Psoas muscle (tissue), 7 donors: ENCODE measurements at regions not wholly inside any gene's neighbourhood (a gene's known extent, or its start where the extent isn't known, plus 50 kb on each side); places are given as distances from the start of the nearest gene placed in this dataset.

ENCODE experiments used
- ATAC-seq, 4 donors: fragments of 200-7000 bp; cut with Tn5 transposase; one replicate each; pipeline ENCODE4 v1.9.1; 2020; ENCODE audit warnings: moderate library complexity in 3 of 4, mild to moderate bottlenecking in 2 of 4
- DNase-seq, 2 donors: peaks; one replicate each; pipeline ENCODE4 v3.0.0-alpha.2; 2020
- H3K27ac ChIP-seq: fragments of 200-600 bp; one replicate; pipeline ENCODE4 v1.8.0; 2022
- H3K27me3 ChIP-seq, 3 donors: fragments of 200-600 bp in 1 of 3; one replicate each; pipeline versions ENCODE4 v1.6.1 to v1.8.0; 2013 to 2022; ENCODE audit warnings: low read length in 2 of 3, mild to moderate bottlenecking in 2 of 3, moderate library complexity in 1 of 3; ENCODE audit not compliant: insufficient read depth in 3 of 3
- H3K36me3 ChIP-seq, 2 donors: fragments of 200-600 bp in 1 of 2; one replicate each; pipeline versions ENCODE4 v1.6.1 to v1.8.0; 2013 to 2022; ENCODE audit warnings: low read depth in 1 of 2, mild to moderate bottlenecking in 1 of 2, moderate library complexity in 1 of 2; ENCODE audit not compliant: insufficient read depth in 1 of 2
- H3K4me1 ChIP-seq: fragments of 200-600 bp; one replicate; pipeline ENCODE4 v1.8.0; 2022
- H3K4me3 ChIP-seq: fragments of 200-600 bp; one replicate; pipeline ENCODE4 v1.8.0; 2022; ENCODE audit warnings: mild to moderate bottlenecking
- H3K9me3 ChIP-seq: fragments of 200-600 bp; one replicate; pipeline ENCODE4 v1.8.0; 2022
- WGBS, 3 donors: extraction: QIAGEN DNeasy Blood & Tissue Kit; methylation state at CpG; one replicate each; pipeline versions ENCODE4 v1.1.6 to v1.1.7; 2013; 5-methylcytosine and 5-hydroxymethylcytosine counted together
- intact Hi-C, 2 donors: fragments of 100-400 bp; cut with DNase I; formaldehyde crosslinking; loops; one replicate each; pipeline versions ENCODE4 v1.11.0 to v1.14.2; 2022
- TF ChIP-seq, protein P1 (sequence below): fragments of 200-600 bp; IDR thresholded peaks from one replicate; pipeline ENCODE4 v1.8.0; 2022; ENCODE audit warnings: antibody characterized with exemption
- donor health status: healthy with polysubstance abuse.
- donor health status: DM: no; HTN: no; CAD: no; lungs with moderate emphysema.
- donor health status: Bipolar disorder and iron deficiency.
- donor health status: healthy.
- donor health status: DM: yes; HTN: yes; CAD: no.
- donor health status: DM: no; HTN: no; CAD: no.
- donor health status: DM: yes; HTN: yes; CAD: no.

GRCh38 chr7:69435711-69436110 lies 162.6 kb upstream of the AUTS2 start:
- DNase-seq (no peak), ATAC-seq (no peak)
- no peaks in the 10 kb centered on the region for H3K4me1 ChIP-seq
- no peaks in the 10 kb centered on the region for H3K27me3 ChIP-seq
- TF ChIP-seq, protein P1, sequence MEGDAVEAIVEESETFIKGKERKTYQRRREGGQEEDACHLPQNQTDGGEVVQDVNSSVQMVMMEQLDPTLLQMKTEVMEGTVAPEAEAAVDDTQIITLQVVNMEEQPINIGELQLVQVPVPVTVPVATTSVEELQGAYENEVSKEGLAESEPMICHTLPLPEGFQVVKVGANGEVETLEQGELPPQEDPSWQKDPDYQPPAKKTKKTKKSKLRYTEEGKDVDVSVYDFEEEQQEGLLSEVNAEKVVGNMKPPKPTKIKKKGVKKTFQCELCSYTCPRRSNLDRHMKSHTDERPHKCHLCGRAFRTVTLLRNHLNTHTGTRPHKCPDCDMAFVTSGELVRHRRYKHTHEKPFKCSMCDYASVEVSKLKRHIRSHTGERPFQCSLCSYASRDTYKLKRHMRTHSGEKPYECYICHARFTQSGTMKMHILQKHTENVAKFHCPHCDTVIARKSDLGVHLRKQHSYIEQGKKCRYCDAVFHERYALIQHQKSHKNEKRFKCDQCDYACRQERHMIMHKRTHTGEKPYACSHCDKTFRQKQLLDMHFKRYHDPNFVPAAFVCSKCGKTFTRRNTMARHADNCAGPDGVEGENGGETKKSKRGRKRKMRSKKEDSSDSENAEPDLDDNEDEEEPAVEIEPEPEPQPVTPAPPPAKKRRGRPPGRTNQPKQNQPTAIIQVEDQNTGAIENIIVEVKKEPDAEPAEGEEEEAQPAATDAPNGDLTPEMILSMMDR: no peak
- 94 to 97% (median 95%) methylated on average over 5 of the region's 5 CpGs for WGBS, 3 donors
- H3K9me3 ChIP-seq: no peaks in the 10 kb centered on the region
- H3K36me3 ChIP-seq: no peaks in the 10 kb centered on the region
- no peak overlapping the region for H3K27ac ChIP-seq
- intact Hi-C loops: no loop called here
- H3K4me3 ChIP-seq: no peak overlapping the region

DNA sequence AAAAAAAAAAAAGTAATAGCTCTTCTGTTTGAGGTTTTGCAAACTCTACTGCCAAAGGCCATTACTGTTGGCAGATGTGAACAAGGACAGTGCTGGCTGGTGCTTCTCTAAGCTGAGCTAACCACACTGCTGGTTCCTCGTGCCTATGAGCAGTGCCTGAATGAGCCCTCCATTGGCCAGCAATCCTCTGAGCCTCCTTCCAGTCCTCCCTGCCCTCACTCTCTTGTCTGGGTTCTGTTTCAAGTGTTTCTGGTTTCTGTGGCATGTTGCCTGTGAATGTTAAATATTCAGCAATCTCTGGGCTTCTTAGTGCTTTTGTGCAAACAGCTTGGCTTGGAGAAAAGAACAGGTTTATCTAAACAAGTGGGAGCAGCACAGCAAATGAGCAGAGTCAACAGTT lies 161.3 kb upstream of the AUTS2 start:
- no peaks in the 10 kb centered on the region for H3K27me3 ChIP-seq
- H3K4me3 ChIP-seq: no peak overlapping the region
- WGBS, 3 donors: 58 to 73% (median 60%) methylated on average over 1 of the region's 1 CpG
- DNase-seq (no peak), ATAC-seq (no peak)
- H3K27ac ChIP-seq: no peak overlapping the region
- no peaks in the 10 kb centered on the region for H3K4me1 ChIP-seq
- intact Hi-C loops: no loop called here
- H3K36me3 ChIP-seq: no peaks in the 10 kb centered on the region
- TF ChIP-seq, protein P1: no peak
- no peaks in the 10 kb centered on the region for H3K9me3 ChIP-seq

GRCh38 chr7:69438584-69439412 lies 159.5 kb upstream of the AUTS2 start:
- WGBS, 3 donors: 53 to 68% (median 64%) methylated on average over 16 of the region's 16 CpGs

GRCh38 chr7:69439636-69440325 lies 158.5 kb upstream of the AUTS2 start:
- H3K27ac ChIP-seq: no peak overlapping the region
- no peak overlapping the region for H3K4me3 ChIP-seq
- ATAC-seq (no peak), DNase-seq (no peak)
- H3K9me3 ChIP-seq: no peaks in the 10 kb centered on the region
- WGBS, 3 donors: 94 to 100% (median 100%) methylated on average over 1 of the region's 1 CpG
- TF ChIP-seq, protein P1: no peak
- H3K4me1 ChIP-seq: no peaks in the 10 kb centered on the region
- H3K36me3 ChIP-seq: no peaks in the 10 kb centered on the region
- intact Hi-C loops: no loop called here
- H3K27me3 ChIP-seq: no peaks in the 10 kb centered on the region

More at GRCh38 chr7:69438584-69439412, 159.5 kb upstream of the AUTS2 start:
- H3K9me3 ChIP-seq: no peaks in the 10 kb centered on the region
- no peaks in the 10 kb centered on the region for H3K36me3 ChIP-seq
- intact Hi-C loops: no loop called here
- H3K27ac ChIP-seq: no peak overlapping the region
- H3K4me3 ChIP-seq: no peak overlapping the region
- TF ChIP-seq, protein P1: no peak
- DNase-seq (no peak), ATAC-seq (no peak)
- no peaks in the 10 kb centered on the region for H3K4me1 ChIP-seq
- no peaks in the 10 kb centered on the region for H3K27me3 ChIP-seq
